Fibroblast of skin of right biceps (primary cell): ENCODE measurements at regions not wholly inside any gene's neighbourhood (a gene's known extent, or its start where the extent isn't known, plus 50 kb on each side); places are given as distances from the start of the nearest gene placed in this dataset.
A peak's percentile ranks its signal among the peaks of the same experiment; 100 is the strongest.

Source experiments
- DNase-seq: peaks from one replicate; pipeline ENCODE4 v3.0.0-alpha.2; 2013

DNA sequence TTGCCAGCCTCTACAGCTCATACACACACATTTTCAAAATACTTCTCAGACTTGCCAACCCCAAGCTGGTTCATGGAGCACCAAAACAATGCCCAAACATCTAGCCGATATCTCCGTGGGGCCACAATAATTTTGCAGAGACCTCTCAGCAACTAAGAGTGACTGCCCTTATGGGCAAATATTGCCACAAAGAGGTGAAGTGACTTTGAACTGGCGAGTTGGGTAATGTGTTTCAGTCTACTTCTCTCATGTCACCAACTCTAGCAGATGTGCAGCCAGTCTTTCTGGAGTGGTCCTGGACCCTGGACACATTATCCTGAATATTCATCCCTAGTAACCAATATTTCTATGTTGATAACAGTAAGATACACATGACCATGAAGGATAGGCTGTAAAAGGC is 290.3 kb downstream of the EMP1 start:
- no peak for DNase-seq

DNA sequence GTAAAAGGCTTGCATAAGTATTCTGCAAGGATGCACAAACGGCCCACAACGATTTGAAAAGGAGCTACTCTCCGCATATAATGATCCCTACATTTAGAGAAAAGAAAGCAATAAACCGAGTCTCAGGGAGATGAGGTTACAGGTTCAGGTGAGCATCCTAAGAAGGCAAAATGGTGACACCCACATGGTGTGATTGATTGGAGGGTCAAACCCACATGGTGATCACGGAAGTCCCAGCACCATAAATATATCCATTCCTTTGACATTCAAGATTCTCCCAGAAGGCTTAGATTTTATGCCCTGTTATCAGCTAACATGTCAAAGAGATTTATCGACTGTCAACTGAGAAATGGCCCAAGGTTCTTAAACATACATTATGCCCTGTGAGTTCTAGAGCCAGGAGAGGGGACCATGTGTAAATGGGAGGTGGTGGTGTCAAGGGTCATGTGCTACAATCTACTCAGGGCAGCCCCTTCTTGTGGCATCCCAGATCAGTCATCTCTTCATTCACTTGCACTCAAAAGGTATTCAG is 282.2 kb downstream of the EMP1 start:
- DNase-seq = no peak

- no peak for DNase-seq
These were observed 277.9 kb downstream of the EMP1 start for GRCh38 chr12:13474381-13474780.

DNA sequence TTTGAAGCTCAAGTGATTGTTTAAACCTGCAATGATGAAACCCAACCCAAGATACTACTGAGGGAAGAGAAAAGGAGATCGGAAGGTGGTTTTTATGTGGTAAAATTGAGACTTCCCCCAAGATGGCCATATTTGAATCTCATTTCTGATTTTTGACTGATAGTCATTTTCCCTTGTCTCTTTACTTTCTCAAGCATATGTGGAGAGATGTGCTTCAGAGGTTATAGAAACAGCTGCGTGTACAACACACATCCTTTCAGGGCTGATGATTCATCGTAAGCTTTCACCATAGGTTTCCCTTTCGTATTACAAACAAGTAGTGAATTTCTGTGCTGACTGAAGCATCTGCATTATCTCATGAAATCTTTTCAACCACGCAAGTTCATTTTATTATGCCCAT is 276.2 kb downstream of the EMP1 start:
- DNase-seq = peak; percentile 57

- DNase-seq = no peak
These were observed 274.9 kb downstream of the EMP1 start for GRCh38 chr12:13471471-13471870.

DNA sequence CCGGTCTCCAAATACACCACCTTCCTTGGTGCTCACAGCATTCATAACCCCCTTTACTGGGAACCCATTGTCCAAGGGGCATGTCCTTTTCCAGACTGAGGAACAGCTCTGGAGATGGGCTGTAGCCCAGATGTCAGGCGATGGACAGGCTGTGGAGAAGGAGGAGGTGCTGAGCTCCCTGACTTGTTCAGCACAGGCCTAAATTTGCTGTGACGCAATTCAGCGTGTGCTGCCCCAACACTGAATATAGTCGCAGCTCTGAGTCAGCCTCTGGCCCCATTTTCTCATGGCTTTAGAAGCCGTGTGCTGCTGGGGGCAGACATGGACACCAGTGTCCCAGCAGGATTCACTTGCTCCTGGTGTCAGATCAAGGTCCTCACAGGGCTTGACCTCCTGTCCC is 269.1 kb downstream of the EMP1 start:
- peak; percentile 32 for DNase-seq

GRCh38 chr12:13463189-13463588 is 266.7 kb downstream of the EMP1 start:
- DNase-seq = no peak

GRCh38 chr12:13462450-13462849 is 265.9 kb downstream of the EMP1 start:
- no peak for DNase-seq

- DNase-seq = no peak
These were observed 259.2 kb downstream of the EMP1 start for GRCh38 chr12:13455778-13456144.

- no peak for DNase-seq
These were observed 258.7 kb downstream of the EMP1 start for GRCh38 chr12:13454991-13455777.

GRCh38 chr12:13452955-13453570 is 256.5 kb downstream of the EMP1 start:
- no peak for DNase-seq

DNA sequence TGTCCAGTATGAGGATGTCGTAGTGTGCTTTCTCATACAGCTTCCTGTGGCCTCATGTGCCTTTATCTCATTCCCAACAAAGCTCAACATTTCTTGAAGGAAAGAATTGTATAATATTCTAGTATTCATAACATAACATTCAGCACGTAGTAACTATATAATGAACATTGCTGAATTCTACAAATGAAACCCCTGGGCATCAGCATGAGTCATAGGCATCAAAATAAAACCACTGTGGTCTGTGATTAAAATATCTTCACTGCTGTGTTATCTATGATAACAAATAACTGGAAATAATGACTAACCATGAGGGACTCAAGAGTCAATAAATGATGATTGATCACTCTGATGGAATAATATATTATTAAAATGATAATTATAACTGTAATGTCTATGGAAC is 255.2 kb downstream of the EMP1 start:
- DNase-seq = peak; percentile 25

GRCh38 chr12:13450231-13451080 is 253.9 kb downstream of the EMP1 start:
- DNase-seq = no peak

DNA sequence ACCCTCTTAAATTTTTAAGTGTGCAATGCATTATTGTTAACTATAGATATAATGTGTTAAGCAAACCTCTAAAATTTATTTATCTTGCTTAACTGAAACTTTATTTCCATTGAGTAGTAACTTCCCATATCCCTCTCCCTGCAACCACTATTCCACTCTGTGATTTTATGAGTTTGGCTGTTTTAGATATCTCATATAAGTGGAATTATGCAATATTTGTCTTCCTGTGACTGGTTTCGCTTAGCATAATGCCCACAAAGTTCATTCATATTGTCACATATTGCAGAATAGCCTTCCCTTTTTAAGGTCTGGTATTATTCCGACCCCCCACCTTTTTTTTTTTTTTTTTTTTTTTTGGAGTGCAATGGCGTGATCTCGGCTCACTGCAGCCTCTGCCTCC is 247.6 kb downstream of the EMP1 start:
- DNase-seq = no peak

DNA sequence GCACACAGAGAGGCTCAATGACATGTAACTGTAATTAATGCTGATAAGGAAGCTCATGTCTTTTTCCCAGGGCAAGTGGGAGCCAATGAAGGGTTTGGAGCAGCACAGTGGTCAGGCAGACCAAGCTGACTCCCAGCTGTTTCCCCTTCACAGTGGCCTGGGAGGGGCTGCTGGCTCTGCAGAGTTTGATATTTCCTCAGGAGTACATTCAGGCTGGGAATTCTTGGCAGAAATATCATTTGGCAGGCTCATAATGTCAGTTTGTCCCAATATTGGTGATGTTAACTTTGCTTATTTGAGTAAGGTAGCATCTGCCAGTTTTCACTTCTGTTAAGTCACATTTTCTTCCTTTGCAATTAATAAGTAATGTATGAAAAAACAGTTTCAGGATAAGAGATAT is 247.0 kb downstream of the EMP1 start:
- no peak for DNase-seq

GRCh38 chr12:13443028-13443427 is 246.5 kb downstream of the EMP1 start:
- no peak for DNase-seq

DNA sequence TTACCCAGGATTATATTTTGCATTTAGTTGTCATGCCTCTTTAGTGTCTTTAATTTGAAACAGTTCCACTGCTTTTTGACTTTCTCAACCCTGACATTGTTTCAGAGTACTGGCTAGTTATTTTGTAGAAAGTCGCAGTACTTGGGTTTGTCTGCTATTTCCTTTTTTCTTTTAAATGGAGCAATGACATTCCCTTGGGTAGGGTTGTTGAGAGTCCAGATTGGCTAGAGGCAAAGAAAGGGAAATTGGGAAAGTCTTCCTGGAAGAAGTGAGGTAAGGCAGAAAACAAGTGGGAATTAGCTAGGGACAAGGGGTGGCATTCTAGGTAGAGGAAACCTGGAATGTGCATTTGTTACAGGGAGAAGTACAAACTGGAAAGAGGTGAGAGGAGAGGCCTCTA is 245.9 kb downstream of the EMP1 start:
- no peak for DNase-seq

DNA sequence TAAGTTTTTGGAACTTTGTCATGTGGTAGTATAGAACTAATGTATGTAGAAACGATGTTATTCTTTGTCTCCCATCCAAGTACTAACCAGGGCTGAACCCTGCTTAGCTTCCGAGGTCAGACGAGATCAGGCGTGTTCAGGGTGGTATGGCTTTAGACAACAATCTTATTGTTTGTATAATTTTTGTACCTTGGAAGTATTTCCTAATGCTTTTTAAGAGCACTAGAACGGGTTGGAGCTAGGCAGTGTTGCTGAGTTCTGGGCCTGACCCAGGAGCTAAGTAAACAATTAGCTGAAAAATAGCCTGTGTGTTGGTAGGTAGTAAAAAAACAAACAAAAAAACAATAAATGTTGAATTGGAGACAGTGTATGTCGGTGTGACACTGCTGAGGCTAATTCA is 244.3 kb downstream of the EMP1 start:
- no peak for DNase-seq

GRCh38 chr12:13437541-13437940 is 241.0 kb downstream of the EMP1 start:
- no peak for DNase-seq

DNA sequence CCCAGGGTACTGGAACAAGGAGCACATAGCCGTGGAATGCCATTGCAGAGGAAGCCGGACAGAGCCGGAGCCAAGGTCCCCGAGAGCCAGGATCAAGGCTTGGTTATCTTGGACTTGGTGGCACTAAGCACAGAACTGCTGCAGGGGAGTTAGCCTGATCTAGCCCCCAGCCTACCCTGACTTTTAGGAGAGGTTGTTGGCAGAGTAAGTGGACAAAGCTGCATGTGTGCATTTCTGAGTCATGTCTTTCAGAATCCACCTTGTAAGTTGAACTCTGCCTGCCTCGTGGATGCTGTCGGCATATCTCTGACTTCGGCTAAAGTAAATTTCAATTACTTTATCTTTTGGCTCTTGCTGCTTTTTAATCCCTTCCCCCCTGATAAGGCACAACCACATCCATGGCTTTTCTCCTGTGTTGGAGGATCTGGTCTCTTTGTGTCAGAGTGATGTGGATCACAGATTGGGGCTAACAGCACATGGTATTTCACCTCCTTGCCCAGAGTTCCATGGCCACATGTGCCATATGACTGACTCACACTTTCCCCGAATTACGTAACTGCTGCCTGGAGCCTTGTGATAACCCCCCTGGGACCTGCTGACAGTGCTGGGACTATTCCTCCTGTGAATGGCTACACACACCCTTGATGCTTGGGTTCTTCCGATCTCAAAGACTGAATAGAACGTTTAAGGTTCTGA is 240.3 kb downstream of the EMP1 start:
- DNase-seq = peak; percentile 79

DNA sequence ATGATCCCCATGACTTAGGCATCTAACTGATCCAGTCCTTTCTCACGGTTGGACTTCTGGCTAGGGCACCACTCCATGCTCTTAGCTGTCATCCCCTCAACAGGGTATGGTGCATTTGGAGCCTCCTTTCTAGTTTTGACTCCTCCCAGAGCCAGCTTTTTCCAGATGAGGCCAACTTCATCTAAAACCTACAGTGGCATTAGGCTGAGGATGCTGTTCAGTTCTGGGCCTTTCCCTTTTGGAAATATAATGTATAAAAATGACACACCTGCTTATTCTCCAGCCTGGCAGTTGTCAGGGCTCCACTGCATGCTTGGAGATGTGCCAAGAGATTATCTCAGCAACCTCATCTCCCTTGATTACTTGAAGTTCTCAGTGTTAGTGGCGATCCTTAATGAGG is 239.7 kb downstream of the EMP1 start:
- no peak for DNase-seq

DNA sequence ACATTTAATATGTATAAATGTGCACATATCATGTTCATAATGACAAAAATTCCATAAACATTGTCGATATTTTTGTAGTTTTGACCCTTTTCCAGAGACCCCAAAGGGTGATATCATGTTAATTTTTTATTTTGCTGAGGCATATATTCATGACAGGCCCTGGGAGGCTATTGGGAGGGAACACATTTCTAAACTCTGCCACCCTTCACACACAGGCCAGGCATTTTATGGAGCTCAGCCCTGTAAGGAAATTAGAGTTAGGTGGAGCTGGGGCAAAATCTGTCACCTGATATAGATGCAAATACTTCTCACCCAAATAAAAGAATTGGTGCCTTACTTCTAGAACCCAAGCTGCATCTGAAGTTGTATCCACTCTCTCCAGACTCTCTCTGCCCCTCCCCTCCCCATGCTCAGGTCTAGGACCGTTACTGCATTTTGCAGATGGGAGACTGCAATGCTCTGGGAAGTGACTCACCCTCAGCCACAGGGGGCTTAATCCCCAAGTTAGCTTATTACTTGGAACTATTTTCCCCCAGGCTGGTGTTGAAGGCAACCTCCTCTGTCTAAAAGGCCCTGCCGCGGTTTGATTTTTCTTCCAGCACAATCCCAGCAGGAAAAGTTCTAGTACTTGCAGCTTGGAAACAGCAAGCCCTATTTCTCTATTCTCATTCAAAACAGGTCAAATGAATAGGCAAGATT is 238.9 kb downstream of the EMP1 start:
- DNase-seq = peak; percentile 66
